Body of pancreas (tissue), 4 donors: ENCODE measurements at regions not wholly inside any gene's neighbourhood (a gene's known extent, or its start where the extent isn't known, plus 50 kb on each side); places are given as distances from the start of the nearest gene placed in this dataset.

Experiments used
- CTCF ChIP-seq, 7 experiments: fragments of 450-650 bp in 4 of 7; fragments of 200-600 bp in 3 of 7; sonication (generic) in 3 of 7; IDR thresholded peaks; one replicate each; pipeline ENCODE4 v1.5.1; 2016 to 2019; ENCODE audit warnings: antibody characterized with exemption in 7 of 7
- POLR2A ChIP-seq, 3 donors: fragments of 450-650 bp; IDR thresholded peaks; one replicate each; pipeline ENCODE4 v1.6.1; 2016; ENCODE audit warnings: antibody characterized with exemption in 3 of 3, mild to moderate bottlenecking in 2 of 3

- TF ChIP-seq POLR2A (IDR thresholded peaks at IDR 0.05), result no peak
- no peak for TF ChIP-seq CTCF (IDR thresholded peaks at IDR 0.05)
Observed at GRCh38 chr13:37443538-37443937, 155.0 kb downstream of the POSTN start.
